ENCODE measurements at regions not wholly inside any gene's neighbourhood (a gene's known extent, or its start where the extent isn't known, plus 50 kb on each side); places are given as distances from the start of the nearest gene placed in this dataset.

DNA sequence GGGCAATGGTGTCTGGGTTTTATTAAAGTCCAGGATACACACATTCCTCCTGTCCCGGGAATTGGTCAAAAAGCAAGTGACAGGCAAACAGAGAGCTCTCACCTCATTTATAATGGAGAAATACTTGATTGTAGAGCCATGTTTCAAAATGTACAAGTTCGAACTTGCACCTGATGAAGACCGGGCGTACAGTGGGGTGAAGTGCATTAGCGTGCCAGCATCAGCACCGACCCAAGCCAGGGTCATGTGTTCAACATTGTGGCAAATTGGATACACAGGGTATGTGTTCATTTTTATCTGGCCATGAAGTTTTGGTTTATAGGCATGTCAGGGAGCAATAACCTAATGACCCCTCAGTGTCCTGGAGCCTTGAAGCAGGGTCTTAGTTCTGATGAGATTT lies 472.5 kb downstream of the IRX1 start:
- H2BK12ac ChIP-seq (ENCODE audit: insufficient read length, low read depth, low read length): no peak overlapping the region
- no peak overlapping the region for H3K56ac ChIP-seq (ENCODE audit: insufficient read length, low read depth, low read length)
- H4K20me1 ChIP-seq (ENCODE audit: control insufficient read depth, insufficient read depth, insufficient read length): no peaks in the 10 kb centered on the region
- H3K27ac ChIP-seq (ENCODE audit: insufficient read length, low read depth, low read length): no peak overlapping the region
- no peaks in the 10 kb centered on the region for H3K4me1 Mint-ChIP-seq
- H3K4me2 ChIP-seq (ENCODE audit: insufficient read depth, insufficient read length, low read length): no peak overlapping the region
- no peaks in the 10 kb centered on the region for H3K79me2 ChIP-seq (ENCODE audit: insufficient read depth, low read length)
- WGBS (ENCODE audit: extremely low coverage, insufficient read length, low lambda C conversion rate): no CpG with 5 or more reads among the region's 6 CpGs
- H4K91ac ChIP-seq (ENCODE audit: insufficient read length, low read depth, low read length): no peak overlapping the region
- no peaks in the 10 kb centered on the region for H3K27me3 ChIP-seq (ENCODE audit: insufficient read depth, low read length)
- H4K8ac ChIP-seq (replicated peaks; ENCODE audit: insufficient read length, low read depth, low read length): no peak overlapping the region
- no peaks in the 10 kb centered on the region for H3K79me1 ChIP-seq (ENCODE audit: insufficient read depth, low read depth, low read length, poor library complexity, severe bottlenecking)
- no peak overlapping the region for H3K9ac ChIP-seq (ENCODE audit: extremely low read depth, insufficient read length, low read length)
- no peak overlapping the region for H2AFZ ChIP-seq (ENCODE audit: low read length)
- no peak for DNase-seq
- H3K14ac ChIP-seq (ENCODE audit: insufficient read depth, low read length): no peak overlapping the region
- H2BK5ac ChIP-seq (ENCODE audit: insufficient read length, low read length): no peak overlapping the region
- no peak overlapping the region for H3K27ac Mint-ChIP-seq
- no peak overlapping the region for H3K23ac ChIP-seq (ENCODE audit: insufficient read length, low read depth, low read length)
- TF ChIP-seq, protein P1, sequence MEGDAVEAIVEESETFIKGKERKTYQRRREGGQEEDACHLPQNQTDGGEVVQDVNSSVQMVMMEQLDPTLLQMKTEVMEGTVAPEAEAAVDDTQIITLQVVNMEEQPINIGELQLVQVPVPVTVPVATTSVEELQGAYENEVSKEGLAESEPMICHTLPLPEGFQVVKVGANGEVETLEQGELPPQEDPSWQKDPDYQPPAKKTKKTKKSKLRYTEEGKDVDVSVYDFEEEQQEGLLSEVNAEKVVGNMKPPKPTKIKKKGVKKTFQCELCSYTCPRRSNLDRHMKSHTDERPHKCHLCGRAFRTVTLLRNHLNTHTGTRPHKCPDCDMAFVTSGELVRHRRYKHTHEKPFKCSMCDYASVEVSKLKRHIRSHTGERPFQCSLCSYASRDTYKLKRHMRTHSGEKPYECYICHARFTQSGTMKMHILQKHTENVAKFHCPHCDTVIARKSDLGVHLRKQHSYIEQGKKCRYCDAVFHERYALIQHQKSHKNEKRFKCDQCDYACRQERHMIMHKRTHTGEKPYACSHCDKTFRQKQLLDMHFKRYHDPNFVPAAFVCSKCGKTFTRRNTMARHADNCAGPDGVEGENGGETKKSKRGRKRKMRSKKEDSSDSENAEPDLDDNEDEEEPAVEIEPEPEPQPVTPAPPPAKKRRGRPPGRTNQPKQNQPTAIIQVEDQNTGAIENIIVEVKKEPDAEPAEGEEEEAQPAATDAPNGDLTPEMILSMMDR (conservative IDR thresholded peaks at IDR 0.05): no peak
- H3K4ac ChIP-seq (ENCODE audit: low read depth, low read length): no peak overlapping the region
- H2BK120ac ChIP-seq (ENCODE audit: low read depth, low read length, poor library complexity, severe bottlenecking): no peak overlapping the region
- no peak overlapping the region for H2AK5ac ChIP-seq (ENCODE audit: insufficient read length, low read length)
- H3K36me3 Mint-ChIP-seq (ENCODE audit: insufficient read depth in 1 of 3, low read depth in 3 of 3): no peaks in the 10 kb centered on the region
- no peaks in the 10 kb centered on the region for H3K9me3 Mint-ChIP-seq
- H2BK15ac ChIP-seq (ENCODE audit: low read depth, low read length): no peak overlapping the region
- H3K9me3 ChIP-seq (ENCODE audit: control insufficient read depth, low read depth, low read length): no peaks in the 10 kb centered on the region
- H3K27me3 Mint-ChIP-seq (ENCODE audit: low read depth): peaks cover 4% of the 10 kb centered on the region; the same call in 1 of the 2 replicates
- H3K4me1 ChIP-seq (ENCODE audit: insufficient read depth, low read length): no peaks in the 10 kb centered on the region
- H2BK20ac ChIP-seq (ENCODE audit: low read depth, low read length, poor library complexity, severe bottlenecking): no peak overlapping the region
- H4K5ac ChIP-seq (ENCODE audit: insufficient read length, low read depth, low read length): no peak overlapping the region
- H3K23me2 ChIP-seq (ENCODE audit: insufficient read length, low read depth, low read length, poor library complexity, severe bottlenecking): no peaks in the 10 kb centered on the region
- H3K4me3 Mint-ChIP-seq: no peak overlapping the region
- H3T11ph ChIP-seq (ENCODE audit: low read length): no peak overlapping the region
- no peak overlapping the region for H3K18ac ChIP-seq (ENCODE audit: insufficient read length, low read depth, low read length)

Measured in H9 (cell line).